GM12874 (cell line): ENCODE measurements at regions not wholly inside any gene's neighbourhood (a gene's known extent, or its start where the extent isn't known, plus 50 kb on each side); places are given as distances from the start of the nearest gene placed in this dataset.

Experiments
- TF ChIP-seq, protein P1 (sequence below): IDR thresholded peaks from 2 replicates; pipeline ENCODE4 v1.5.1; 2011; ENCODE audit warnings: low read depth, mild to moderate bottlenecking, control low read depth, low read length, moderate library complexity; ENCODE audit not compliant: insufficient read depth

DNA sequence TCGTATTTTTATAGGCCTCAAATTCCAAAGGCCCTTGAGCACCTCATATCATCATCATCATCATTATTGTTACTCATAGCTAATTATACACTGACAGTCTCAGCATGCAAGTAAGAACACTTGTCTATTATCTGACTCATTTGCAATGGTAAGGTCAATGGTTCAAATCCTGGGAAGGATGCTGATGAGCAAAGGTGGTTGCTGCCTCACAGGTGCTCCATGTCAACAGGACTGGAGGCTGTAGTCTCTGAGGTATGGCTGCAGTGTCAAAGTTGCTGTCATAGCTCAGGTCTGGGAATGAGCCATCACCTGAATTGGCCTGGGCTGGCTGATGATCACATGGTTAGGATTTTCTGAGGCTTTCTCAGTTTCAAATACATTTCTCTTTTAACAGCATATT is 379.3 kb downstream of the BCL11A start:
- TF ChIP-seq, protein P1, sequence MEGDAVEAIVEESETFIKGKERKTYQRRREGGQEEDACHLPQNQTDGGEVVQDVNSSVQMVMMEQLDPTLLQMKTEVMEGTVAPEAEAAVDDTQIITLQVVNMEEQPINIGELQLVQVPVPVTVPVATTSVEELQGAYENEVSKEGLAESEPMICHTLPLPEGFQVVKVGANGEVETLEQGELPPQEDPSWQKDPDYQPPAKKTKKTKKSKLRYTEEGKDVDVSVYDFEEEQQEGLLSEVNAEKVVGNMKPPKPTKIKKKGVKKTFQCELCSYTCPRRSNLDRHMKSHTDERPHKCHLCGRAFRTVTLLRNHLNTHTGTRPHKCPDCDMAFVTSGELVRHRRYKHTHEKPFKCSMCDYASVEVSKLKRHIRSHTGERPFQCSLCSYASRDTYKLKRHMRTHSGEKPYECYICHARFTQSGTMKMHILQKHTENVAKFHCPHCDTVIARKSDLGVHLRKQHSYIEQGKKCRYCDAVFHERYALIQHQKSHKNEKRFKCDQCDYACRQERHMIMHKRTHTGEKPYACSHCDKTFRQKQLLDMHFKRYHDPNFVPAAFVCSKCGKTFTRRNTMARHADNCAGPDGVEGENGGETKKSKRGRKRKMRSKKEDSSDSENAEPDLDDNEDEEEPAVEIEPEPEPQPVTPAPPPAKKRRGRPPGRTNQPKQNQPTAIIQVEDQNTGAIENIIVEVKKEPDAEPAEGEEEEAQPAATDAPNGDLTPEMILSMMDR: no peak

DNA sequence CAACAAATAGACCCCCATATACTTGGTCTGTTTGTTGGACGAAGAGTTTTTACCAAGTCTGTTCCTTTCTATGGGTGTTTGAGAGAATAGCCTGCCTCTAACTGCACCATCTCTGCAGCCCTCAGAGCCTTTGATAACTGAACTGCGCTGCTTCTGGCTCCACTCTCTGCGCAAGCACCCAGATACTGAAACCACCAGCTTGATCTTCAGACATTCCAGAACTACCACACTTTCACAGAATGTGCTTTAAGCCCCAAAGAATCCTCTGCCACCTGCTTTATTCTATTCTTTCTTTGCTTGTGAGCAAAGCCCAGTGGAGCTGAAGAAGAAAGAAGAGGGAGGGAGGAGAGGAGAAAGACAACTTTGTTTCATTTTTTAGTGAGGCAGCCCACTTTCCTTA is 380.7 kb downstream of the BCL11A start:
- TF ChIP-seq, protein P1: no peak

DNA sequence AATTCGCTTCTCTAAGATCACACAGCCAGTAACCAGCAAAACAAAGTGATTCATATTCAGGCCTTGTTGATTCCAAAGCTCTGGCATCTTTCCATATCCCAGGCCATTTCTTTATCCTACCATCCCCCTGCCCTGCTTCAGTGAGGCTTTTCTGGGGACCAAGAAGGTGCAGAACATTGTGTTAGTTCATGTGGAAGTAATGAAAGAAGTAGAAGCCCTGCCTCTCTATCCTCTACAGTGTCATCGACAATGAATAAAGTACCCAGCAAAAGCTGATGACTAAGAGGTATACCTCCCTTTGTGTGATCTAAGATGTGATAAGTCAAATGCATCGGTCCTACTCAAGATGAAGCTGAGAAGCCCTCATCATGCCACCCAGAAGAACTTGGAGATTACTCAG is 383.2 kb downstream of the BCL11A start:
- TF ChIP-seq, protein P1: no peak

DNA sequence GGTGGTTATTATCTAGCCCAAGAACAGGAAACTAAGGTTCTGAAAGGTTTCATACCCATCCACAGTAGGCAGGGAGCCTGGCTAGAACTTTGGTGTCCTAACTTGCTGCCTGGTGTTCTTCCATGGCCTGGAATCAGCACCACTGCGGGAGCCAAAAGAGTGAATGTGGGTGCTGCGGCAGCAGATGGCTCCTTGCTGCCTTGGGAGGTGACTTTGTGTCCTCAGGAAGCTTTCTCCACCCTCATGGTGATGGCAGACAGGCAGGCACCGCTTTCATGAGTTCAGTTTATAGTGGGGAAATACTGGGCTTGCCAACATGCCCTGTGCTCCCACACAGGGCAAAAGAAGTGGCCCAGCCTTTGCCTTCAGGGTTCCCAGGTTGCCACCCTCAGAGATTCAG is 385.2 kb downstream of the BCL11A start:
- TF ChIP-seq, protein P1: no peak

DNA sequence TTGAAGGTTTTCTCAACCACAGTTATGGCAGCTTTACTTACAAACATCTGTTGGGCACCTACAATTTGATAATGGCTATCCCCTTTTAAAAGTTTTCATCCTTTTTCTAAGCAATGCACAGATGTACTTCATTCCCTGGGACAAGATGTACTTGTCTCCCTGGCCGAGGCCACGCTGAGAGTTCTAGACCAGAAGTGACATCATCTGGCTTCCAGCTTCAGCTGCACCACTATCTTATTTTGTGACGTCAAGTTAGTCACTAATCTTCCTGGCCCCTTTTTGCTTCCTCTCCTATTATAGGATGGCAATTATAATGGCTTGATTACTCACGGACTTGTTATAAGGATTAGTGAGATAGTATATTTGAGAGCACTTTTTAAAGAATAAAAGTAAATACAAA is 386.4 kb downstream of the BCL11A start:
- TF ChIP-seq, protein P1: no peak

DNA sequence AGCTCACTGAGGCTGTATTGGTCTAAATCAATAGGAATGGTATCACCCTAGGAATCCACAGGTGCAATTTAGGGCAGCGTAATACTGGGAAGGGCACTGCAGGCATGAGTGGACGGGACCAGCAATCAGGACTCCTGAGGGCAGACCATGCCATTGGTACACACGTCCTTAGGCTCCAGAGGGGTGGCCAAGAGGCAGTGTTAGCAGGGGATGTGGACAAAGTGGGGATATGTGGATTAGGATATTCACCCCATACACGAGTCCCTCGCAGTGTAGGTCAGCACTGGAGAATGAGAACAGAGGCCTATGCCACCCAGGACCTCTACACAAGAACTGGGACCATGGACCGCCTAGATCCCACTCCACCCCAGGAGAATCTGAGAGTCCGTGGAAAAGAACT is 389.8 kb downstream of the BCL11A start:
- TF ChIP-seq, protein P1: no peak

DNA sequence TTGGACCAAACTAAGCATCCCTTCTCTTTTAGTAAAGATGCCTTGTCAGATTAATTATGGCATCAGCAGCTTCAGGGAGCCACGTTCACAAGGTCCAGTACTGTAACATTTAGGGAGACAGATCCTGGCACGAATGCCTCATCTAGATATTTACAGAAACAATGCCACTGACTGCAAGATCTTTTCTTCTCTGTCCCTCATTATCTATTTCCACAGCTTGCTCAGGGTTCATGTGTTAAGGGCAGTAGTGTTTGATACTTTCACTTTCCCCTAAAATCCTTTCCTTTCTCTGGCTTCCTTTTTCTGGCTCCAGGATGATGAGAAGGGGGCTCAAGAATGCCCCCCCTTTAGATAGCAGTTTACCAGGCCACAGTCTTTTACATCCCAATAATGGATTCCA is 393.9 kb downstream of the BCL11A start:
- TF ChIP-seq, protein P1: no peak

DNA sequence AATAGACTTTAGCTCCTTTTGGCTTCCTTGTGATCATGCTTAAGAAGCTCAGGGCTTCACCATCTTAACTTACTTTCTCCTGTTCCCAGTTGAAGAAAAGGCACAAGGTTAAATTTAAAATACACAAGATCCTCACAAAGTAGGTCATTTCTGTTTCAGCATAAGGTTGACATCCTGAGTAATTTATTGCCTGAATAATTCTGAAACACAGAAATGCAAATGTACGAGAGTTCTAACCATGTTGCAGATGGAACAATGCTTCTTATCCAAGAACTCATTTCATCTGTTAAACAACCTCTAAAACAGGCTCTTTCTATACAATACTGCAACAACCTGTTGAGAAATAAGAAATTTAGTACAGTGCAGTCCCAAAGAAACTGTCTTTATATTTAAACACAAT is 395.2 kb downstream of the BCL11A start:
- TF ChIP-seq, protein P1: no peak
